GM13977 (cell line): ENCODE measurements at regions not wholly inside any gene's neighbourhood (a gene's known extent, or its start where the extent isn't known, plus 50 kb on each side); places are given as distances from the start of the nearest gene placed in this dataset.
"Not testable (repeated sequence)": the region's sequence is repeated elsewhere in the genome, so short reads cannot be mapped to it uniquely, and the experiment has no call there.

Experiments
- DNase-seq: peaks from one replicate; pipeline ENCODE4 v3.0.0; 2012; ENCODE audit warnings: low spot score
- CTCF ChIP-seq: IDR thresholded peaks from 2 replicates; pipeline ENCODE4 v1.5.1; 2012; ENCODE audit warnings: mild to moderate bottlenecking, control low read depth; ENCODE audit not compliant: insufficient read depth; ENCODE audit errors: extremely low read depth, missing control alignments
- in situ Hi-C: fragments of 300-500 bp; cut with MboI; formaldehyde crosslinking; loops from one replicate; pipeline ENCODE4 v1.12.0; 2022; ENCODE audit warnings: low sequenced_read_pairs, low pct_unique_long_range_greater_than_20kb, mixed read lengths, inconsistent platforms; ENCODE audit not compliant: unreplicated experiment

- DNase-seq: no peak
- in situ Hi-C loops: no loop called here
- no peak for TF ChIP-seq CTCF
Observed at GRCh38 chr4:72933029-72933428, 136.5 kb downstream of the COX18 start.

- in situ Hi-C loops: no loop called here
- DNase-seq: no peak
- TF ChIP-seq CTCF: no peak
Observed at GRCh38 chr4:72931346-72931745, 138.2 kb downstream of the COX18 start.

GRCh38 chr4:72929596-72930274 is 139.8 kb downstream of the COX18 start:
- in situ Hi-C loops, DNase-seq: not testable (repeated sequence)

- no peak for TF ChIP-seq CTCF
- in situ Hi-C loops: no loop called here
- no peak for DNase-seq
Observed at GRCh38 chr4:72924814-72925213, 144.7 kb downstream of the COX18 start.

GRCh38 chr4:72919937-72920336 is 149.6 kb downstream of the COX18 start:
- in situ Hi-C loops: no loop called here
- no peak for TF ChIP-seq CTCF
- no peak for DNase-seq

- no peak for DNase-seq
- in situ Hi-C loops: no loop called here
- no peak for TF ChIP-seq CTCF
Observed at GRCh38 chr4:72919464-72919863, 150.1 kb downstream of the COX18 start.

- in situ Hi-C loops: no loop called here
- TF ChIP-seq CTCF: no peak
- no peak for DNase-seq
Observed at GRCh38 chr4:72918362-72918761, 151.2 kb downstream of the COX18 start.
